Posterior cingulate gyrus (tissue), 11 donors: ENCODE measurements at regions not wholly inside any gene's neighbourhood (a gene's known extent, or its start where the extent isn't known, plus 50 kb on each side); places are given as distances from the start of the nearest gene placed in this dataset.
"Not testable (repeated sequence)": the region's sequence is repeated elsewhere in the genome, so short reads cannot be mapped to it uniquely, and the experiment has no call there.

Experiments
- DNase-seq, 10 donors: peaks; one replicate each; pipeline versions ENCODE4 v3.0.0 to v3.0.0-alpha.2; 2020 to 2021; ENCODE audit warnings: mixed read lengths in 3 of 10
- intact Hi-C: fragments of 100-400 bp; cut with DNase I; formaldehyde crosslinking; loops from one replicate; pipeline ENCODE4 v1.15.1; 2023

DNA sequence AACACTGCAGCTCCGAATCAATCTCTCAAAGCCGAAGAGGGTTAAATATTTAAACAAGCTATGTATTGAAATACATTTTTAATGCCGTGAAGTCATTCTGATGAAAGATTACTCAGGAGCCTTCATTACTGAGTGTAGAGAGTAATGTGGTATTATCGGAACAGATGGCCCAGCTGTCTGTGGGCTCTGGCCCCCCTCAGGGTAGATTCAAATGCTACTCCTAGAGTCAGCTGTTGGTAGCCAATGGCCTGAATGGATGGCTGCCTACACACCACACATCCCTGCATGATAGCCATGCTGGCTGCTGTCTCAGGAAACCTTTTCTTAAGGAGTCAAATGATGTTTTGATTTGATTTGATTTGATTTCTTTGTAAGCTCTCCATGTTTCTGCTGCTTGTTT, 732.3 kb upstream of the CELF4 start:
- DNase-seq = peak in 1 of 10 donors; percentile 23
- intact Hi-C loops = no loop called here

DNA sequence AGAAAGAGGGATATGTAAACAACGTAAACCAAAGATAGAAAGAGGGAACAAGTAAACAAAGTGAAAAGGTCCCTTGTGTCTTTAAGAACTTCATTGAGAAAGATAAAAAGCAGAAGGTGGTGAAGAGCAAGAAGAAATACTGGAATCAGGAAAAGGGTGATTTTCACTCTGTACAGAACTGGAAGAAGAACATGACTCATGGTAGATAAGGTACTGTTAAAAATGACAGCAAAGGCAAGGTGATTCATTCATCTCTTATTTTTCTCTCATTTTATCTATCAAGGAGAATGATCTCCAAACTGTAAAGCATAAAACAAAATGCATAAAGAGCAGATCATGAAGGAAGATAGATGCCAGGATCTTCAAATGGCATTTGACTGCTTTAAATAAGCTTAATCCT, 724.6 kb upstream of the CELF4 start:
- intact Hi-C loops = no loop called here
- DNase-seq = no peak

DNA sequence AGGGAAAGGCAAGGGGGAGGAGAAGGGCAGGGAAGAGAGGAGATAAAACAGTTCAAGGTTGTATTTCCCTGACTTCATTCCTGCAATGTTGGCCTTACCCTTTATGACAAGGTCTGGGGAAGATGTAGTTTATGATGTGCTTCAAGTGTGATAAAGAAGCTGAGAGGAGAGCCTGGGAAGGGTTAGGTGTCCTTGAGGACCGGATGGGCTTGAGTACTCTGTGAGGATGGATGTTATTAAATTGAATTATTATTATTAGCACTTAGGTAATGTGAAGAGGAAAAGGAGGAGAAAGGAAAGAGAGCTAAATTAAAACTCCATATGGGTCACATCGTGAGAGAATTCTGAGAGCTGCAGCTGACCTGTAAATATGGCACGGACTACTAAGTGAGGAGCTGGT, 719.4 kb upstream of the CELF4 start:
- intact Hi-C loops = no loop called here
- no peak for DNase-seq

DNA sequence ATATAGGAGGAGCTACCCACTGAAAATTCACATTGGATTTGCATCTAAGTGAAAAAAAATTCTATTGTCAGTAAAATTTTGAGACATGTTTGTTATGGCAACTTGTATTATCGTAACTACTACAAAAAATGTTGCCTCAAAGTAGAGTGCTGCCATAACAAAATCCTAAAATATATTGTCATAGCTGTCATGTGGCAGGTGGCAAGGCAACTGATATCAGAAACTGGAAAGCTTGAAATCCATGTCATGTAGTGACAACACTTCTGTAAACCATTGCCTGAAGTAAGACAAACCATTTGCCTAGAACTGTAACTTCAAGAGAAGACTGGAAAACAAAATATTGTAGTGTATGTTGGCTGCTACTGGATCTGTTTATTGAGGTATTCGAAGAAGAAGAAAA, 697.5 kb upstream of the CELF4 start:
- intact Hi-C loops = no loop called here
- DNase-seq = no peak

DNA sequence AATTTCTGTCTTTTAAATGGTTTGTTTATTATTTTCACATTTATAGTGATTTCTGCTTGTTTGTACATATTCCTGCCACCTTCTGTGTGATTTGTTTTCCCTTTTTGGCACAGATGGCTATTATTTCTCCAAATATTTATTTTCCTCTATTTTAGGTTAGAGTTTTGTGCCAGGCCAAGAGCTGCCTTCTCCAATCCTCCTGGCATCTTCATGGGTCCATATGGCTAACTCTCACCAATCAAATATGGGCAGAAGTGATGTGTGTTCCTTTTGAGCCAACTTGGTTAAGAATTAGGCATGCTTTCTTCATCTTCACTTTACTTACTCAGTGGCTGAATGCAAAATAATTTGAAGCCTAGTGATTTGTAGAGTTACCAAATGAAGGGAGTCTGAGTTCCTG, 697.1 kb upstream of the CELF4 start:
- no peak for DNase-seq
- intact Hi-C loops = no loop called here

DNA sequence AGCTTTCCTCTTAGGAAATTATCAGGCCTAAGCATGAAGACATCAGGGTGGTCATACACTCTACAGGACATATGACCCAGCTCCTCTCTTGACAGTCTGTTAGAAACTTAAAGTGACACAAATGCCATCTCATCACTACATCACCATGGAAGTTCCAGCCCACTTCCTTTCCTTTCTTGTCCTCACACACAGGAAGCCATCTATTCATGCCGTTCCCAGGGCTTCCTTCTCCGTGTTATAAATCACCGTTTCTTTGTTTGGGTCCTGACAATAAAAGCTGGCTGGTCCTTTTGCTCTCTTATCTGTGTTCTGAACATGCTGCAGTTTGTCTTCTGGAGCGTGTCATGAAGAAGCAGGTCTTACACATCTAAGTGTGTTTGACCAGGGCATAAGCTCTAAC, 692.1 kb upstream of the CELF4 start:
- intact Hi-C loops = no loop called here
- DNase-seq = no peak

DNA sequence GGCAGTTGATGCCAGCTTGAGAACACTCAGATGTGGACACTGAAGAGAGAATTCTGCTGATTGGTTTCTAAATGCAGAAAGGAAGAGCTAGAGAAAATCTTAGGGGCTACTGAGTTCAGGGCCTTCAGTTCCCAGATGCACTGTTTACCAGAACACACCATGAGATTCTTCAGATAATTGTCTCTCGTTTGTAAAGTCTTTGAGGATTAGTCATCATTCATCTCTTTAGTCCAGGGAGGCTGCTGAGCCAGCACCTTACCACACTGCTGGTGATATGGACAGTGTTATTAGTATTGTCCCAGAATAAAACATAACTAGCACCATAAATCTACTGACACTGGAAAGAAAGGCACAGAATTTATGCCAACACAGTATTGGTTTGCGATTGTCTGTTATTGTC, 690.8 kb upstream of the CELF4 start:
- DNase-seq = no peak
- intact Hi-C loops = no loop called here

DNA sequence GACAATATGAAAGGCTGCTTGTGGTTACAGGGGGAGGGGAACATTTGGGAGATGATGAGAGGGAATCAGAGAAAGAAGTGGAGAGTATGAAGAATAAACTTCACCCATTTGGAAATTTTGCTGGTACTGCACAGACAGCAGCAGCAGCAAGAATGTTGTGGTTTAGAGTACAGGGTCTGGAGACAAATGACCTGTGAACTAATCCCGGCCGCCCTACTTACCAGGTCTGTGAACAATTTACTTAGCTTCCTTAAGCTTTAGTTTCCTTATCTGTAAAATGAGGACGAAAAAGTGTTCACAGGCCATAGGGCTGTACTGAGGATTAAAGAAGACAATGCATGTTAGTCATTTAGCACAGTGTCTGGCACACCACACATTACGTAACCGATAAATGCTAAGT, 685.4 kb upstream of the CELF4 start:
- DNase-seq = no peak
- intact Hi-C loops = no loop called here

DNA sequence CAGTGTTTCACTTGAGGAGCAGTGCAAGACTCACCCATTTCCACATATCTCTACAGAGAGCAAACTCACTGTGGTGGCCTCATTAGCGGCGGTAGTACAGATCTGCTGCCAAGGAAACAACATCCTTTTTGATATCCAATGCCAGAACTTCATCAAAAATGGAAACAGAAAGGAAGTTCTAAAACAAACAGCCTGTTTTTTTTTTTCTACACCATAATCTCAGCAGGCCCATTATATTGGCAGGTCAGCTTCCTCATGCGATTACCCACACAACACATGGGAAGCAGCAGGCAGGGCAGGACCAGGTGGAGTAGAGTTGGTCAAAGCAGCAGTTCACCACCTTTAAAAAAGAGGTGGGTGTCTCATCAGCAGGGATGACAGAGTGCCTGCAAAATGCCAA, 678.9 kb upstream of the CELF4 start:
- no peak for DNase-seq
- intact Hi-C loops = no loop called here

DNA sequence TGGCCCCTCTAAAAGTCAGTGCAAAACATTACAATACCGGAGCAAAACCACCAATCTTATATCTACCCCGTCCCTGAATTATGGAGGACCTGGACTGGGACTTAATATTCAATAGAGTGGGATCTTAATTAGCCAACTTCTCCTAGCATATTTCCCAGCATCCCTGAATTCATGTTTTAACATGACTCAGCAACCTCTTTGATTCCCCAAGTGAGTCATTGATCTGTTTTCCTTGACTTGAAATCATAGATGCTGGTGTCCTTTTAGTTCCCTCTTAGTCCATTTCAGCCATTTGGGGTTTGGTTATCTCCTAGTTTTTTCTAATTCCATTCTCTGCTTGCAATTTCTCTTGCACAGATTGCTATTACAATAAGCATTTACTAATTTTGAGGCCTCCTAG, 677.7 kb upstream of the CELF4 start:
- DNase-seq = no peak
- intact Hi-C loops = no loop called here

DNA sequence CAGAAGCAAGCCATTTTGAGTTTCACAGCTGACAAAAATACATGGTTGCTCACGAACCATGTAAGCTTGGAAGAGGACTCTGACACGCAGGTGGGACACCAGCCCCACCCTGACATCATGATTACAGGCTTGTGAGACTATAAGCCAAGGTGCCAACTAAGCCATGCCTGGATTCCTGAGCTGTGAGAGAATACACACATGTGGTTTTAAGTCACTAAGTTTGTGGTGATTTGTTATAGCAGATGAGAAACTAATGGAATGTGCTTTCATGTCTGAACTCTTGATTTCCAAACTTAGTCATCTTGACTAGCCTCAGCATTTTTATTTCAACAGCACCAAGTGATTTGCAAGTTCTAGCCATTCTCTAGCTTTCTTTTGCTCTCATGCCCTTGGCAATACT, 676.1 kb upstream of the CELF4 start:
- DNase-seq = no peak
- intact Hi-C loops = no loop called here

DNA sequence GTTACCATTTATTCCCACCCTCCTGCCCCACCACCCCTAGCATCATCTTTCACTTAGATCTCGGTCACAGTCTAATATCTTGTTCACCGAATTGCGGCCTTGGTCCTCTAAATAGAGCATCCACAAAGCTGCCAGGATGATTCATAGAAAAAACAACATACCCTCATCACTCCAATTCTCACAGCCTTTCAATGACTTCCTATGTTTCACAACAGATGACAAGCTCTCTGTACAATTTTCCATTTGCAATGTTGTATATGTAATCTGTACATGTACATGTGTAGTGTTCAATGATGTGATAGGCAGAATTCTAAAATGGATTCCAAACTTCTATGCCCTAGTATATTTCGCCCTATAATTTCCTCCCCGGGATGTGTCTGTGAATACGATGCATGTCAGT, 675.6 kb upstream of the CELF4 start:
- intact Hi-C loops = no loop called here
- DNase-seq = no peak

DNA sequence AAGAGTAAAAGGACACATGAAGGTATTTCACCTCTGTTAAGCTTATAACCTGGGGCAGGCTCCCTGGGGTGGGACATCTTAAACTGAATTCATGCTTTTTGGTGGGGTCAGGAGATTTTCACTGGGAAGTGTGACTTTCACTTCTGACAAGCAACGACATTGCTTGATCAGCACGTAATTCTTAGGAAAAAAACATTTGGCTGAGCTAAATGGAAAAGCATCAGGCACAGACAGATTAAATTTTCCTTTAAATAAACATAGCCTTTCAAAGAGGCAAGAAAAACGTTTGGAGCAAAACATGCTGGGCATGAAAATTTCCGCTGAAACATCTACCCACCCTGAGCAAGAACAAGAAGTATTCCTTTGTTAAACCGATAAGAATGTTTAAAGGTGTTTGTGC, 674.0 kb upstream of the CELF4 start:
- intact Hi-C loops = no loop called here
- no peak for DNase-seq

DNA sequence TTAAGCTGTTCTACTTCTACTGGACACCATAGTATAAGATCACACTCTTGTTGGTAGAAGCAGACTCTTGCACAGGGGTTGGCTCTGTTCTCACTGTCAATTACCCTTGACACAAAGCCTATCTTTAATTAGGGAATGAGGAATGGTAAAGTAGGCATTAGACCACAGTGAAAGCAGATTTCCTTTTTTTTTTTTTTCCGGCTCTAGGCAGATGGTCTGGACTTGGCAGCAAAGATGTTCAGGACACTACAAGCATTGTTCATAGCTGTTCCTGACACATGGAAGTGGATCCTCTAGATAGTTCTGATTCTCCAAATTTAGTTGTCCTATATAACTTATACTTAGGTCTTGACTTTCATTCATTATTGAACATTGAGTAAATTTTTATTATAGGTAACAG, 672.2 kb upstream of the CELF4 start:
- intact Hi-C loops = no loop called here
- no peak for DNase-seq

DNA sequence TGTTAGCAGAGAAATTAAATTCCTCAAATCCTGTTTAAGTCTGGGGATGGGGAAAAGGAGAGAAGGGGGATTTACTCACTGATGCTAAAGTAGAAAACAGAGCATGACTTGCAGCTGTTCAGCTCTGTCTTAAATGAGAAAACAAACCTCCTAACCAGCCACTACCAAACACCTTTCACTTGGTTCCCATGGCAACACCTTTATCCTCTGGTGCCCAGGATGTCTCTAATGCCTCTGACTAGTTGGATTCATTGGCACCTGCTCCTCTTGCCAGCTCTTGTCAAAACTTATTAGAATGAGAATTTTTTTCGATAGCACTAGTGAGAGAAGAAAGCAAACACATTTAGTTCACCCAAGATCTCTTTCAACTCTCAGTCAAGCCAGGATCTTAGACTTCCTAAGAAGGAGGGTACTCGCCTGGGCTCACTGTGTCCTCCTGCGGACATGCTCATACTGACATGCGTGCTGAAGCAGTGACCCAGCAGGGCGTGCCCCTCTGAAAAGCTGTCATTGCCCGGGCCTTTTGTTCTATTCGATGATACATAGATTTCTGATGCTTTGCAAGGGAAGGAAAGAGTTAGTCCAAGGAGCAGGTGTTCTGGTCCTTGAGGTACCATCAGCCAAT, 656.0 kb upstream of the CELF4 start:
- intact Hi-C loops = no loop called here

DNA sequence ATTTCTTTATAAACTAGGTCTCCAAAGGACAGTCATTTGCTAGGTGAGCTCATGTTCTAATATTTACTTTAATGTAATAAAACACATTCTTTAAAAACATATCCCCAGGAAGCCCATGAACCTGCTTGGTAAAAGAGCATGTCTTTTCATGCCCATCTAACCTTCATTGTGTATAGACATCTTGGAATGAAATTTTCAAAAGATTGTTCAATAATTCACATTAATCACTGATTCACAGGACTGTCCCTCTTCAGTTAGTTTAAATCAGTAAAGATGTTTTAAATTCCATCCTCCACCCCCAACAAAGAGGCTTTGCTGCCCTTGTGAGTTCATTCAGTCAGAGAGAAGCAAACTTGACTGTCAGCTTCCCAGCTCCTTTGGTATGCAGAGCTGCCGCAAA, 633.4 kb upstream of the CELF4 start:
- intact Hi-C loops = no loop called here
- DNase-seq = no peak

More for the DNA sequence above, 656.0 kb upstream of the CELF4 start:
- DNase-seq = no peak

DNA sequence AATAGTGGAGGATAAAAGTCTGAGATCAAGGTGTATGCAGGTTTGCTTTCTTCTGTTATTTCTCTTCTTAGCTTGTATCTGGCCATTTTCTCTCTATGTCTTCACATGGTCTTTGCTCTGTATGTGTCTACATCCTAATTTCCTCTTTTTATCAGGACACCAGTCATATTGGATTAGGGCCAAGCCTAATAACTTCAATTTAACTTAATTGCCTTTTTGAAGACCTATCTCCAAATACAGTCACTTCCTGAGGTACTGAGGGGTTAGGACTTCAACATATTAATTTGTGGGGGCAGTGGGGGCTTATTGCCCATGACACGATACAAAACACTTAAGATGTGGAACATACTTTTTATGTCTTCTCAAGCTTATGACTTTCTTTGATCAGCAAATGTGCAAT, 632.9 kb upstream of the CELF4 start:
- intact Hi-C loops = no loop called here

DNA sequence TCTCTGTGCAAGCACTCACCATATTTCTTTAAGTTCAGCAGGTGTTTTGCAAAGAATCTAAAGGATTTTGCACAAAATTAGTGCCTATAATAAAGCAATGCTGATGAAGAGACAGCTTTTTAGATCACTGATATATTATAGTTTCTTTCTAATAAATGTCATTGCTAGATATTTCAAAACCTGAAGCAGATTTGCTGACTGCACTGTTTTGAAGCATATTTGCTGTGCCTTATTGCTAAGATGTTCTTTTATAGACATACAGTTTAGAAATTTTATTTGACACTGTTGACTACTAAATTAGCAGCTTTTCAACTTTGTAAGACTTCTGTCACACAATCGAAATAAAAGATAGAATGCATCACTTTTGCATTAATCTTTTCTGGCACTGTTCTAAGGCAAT, 620.9 kb upstream of the CELF4 start:
- no peak for DNase-seq
- intact Hi-C loops = no loop called here

More for the DNA sequence above, 632.9 kb upstream of the CELF4 start:
- no peak for DNase-seq

DNA sequence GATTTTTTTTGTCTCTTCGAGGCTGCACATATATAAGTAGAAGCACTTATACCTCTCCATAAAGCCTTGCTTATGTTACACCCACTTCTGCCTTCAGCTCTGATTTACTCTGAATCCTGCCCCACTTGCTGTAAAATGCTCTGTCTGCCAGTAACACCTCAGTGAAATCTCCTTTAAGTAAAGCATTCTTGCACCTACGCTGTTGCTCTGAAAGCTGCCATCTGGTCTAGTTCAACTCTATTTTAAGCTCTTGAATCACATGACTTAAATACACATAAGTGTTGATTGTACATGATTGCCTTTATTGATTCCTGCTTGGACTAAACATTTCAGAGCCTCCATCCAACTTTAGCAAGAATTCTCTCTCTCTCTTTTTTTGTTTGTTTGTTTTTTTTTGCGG, 609.0 kb upstream of the CELF4 start:
- intact Hi-C loops = no loop called here
- no peak for DNase-seq

DNA sequence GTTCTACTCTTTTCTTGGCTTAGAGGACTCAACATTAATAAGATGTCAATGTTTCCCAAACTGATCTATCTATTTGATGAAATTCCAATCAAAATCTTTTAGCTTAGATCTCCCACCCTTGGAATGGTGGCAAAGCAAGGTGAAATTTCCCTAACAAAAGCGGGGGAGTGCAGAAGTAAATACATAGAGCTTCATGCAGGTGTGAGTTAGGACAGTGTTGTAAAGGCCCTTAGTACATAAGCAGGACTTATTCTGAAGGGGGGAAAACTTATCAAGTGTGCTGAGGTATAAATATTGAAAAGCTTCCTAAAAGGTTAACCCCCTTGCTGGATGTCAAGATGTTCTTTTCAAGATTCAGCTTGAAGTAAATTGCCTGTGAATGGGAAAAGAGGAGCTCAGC, 608.6 kb upstream of the CELF4 start:
- intact Hi-C loops = no loop called here
- no peak for DNase-seq

DNA sequence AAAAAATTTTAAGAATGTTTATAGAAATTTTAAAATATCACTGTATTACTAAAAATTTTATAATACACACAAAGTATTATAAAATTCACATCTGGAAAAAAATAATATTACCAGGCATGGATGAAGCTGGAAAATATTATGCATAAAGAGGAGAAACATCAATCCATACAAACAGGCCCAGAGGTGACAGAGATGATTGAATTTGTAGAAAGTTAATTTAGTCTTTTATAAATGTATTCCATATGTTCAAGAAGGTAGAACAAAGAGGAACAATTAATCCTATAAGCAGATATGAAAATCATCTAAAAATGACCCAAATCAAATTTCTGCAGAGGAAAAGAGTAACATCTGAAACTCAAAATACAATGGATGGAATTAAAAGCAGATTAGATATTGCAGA, 605.2 kb upstream of the CELF4 start:
- intact Hi-C loops = no loop called here
- DNase-seq = no peak

DNA sequence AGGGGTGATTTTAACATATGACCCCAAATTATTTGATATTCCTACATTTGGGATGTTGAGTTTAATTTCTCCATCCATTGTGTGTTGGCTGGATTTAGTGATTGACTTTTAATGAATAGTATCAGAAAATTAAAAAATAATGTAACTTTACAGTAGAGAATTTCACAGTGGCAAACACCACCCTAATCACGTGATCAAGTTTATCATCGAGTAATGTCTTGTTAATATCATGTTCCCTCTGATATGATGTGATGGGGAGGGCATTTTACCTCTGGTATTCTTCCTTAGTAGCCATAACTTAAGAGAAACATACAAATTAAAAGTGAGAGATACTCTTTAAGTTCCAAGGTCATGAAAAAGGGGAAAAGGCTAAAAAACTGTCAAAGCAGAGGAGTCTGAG, 602.0 kb upstream of the CELF4 start:
- DNase-seq = no peak
- intact Hi-C loops = no loop called here

DNA sequence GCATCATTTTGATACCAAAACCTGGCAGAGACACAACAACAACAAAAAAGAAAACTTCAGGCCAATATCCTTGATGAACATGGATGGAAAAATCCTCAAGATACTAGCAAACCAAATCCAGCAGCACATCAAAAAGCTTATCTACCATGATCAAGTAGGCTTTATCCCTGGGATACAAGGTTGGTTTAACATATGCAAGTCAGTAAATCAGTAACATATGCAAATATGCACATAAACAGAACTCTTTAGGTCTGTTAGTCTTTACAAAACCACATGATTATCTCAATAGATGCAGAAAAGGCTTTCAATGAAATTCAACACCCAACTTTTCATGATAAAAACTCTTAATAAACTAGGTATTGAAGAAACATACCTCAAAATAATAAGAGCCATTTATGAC, 587.5 kb upstream of the CELF4 start:
- DNase-seq, intact Hi-C loops: not testable (repeated sequence)
